ENCODE measurements at regions not wholly inside any gene's neighbourhood (a gene's known extent, or its start where the extent isn't known, plus 50 kb on each side); places are given as distances from the start of the nearest gene placed in this dataset.

GRCh38 chr5:10849278-10849677, 88.2 kb upstream of the DAP start:
- intact Hi-C loops (cut with micrococcal nuclease; ENCODE audit: unreplicated experiment): no loop called here
- no peak for DNase-seq (ENCODE audit: low spot score)
- Histone ChIP-seq H3K36me3 (ENCODE audit: insufficient read depth, low read length) (no peaks in the 10 kb centered on the region), H3K9me3 (ENCODE audit: low read length) (no peaks in the 10 kb centered on the region), H3K4me1 (ENCODE audit: insufficient read depth, low read length, poor library complexity, severe bottlenecking) (no peaks in the 10 kb centered on the region), H3K4me2 (ENCODE audit: low read length) (no peak overlapping the region), H4K20me1 (ENCODE audit: insufficient read depth, low read length) (no peaks in the 10 kb centered on the region), H2AFZ (ENCODE audit: low read length) (no peak overlapping the region), H3K79me2 (ENCODE audit: insufficient read depth, low read depth, low read length) (no peaks in the 10 kb centered on the region), H3K4me3 (ENCODE audit: low read depth, low read length, poor library complexity, severe bottlenecking) (no peak overlapping the region), H3K27ac (ENCODE audit: low read depth, low read length, poor library complexity, severe bottlenecking) (no peak overlapping the region), H3K9me2 (ENCODE audit: insufficient read depth, low read length) (no peaks in the 10 kb centered on the region)
- BruUV-seq (replicated peaks): no TSS peak
- POLR2A ChIA-PET: no interaction called here
- CTCF ChIA-PET (ENCODE audit: unreplicated experiment): no interaction called here
- no peak for TF ChIP-seq CTCF (conservative IDR thresholded peaks at IDR 0.05; ENCODE audit: low read length)
- TF ChIP-seq EZH2phosphoT487 (IDR thresholded peaks at IDR 0.05; ENCODE audit: borderline replicate concordance, low read depth, low read length): no peak

DNA sequence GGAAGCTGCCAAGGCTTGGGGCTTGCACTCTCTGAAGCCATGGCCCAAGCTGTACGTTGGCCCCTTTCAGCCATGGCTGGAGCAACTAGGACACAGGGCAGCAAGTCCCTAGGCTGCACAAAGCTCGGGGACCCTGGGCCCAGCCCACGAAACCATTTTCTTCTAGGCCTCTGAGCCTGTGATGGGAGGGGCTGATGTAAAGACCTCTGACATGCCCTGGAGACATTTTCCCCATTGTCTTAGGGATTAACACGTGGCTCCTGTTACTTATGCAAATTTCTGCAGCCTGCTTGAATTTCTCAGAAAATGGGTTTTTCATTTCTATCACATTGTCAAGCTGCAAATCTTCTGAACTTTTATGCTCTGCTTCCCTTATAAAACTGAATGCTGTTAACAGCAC, 83.0 kb upstream of the DAP start:
- Histone ChIP-seq H2AFZ (ENCODE audit: low read length) (no peak overlapping the region), H3K9me2 (ENCODE audit: insufficient read depth, low read length) (no peaks in the 10 kb centered on the region), H3K4me3 (ENCODE audit: low read depth, low read length, poor library complexity, severe bottlenecking) (no peak overlapping the region), H4K20me1 (ENCODE audit: insufficient read depth, low read length) (no peaks in the 10 kb centered on the region), H3K79me2 (ENCODE audit: insufficient read depth, low read depth, low read length) (no peaks in the 10 kb centered on the region), H3K36me3 (ENCODE audit: insufficient read depth, low read length) (no peaks in the 10 kb centered on the region), H3K27ac (ENCODE audit: low read depth, low read length, poor library complexity, severe bottlenecking) (no peak overlapping the region), H3K4me1 (ENCODE audit: insufficient read depth, low read length, poor library complexity, severe bottlenecking) (no peaks in the 10 kb centered on the region), H3K4me2 (ENCODE audit: low read length) (no peak overlapping the region), H3K9me3 (ENCODE audit: low read length) (no peaks in the 10 kb centered on the region)
- intact Hi-C loops (cut with micrococcal nuclease; ENCODE audit: unreplicated experiment): no loop called here
- ChIA-PET CTCF (ENCODE audit: unreplicated experiment) (no interaction called here), POLR2A (interaction anchor here (0.6 kb wide), 1 partner anchor 133 kb away, joined by 3 read pairs; no protein-coding TSS in a partner anchor)
- no peak for DNase-seq (ENCODE audit: low spot score)
- BruUV-seq (replicated peaks): no TSS peak
- TF ChIP-seq CTCF (conservative IDR thresholded peaks at IDR 0.05; ENCODE audit: low read length) (no peak), EZH2phosphoT487 (IDR thresholded peaks at IDR 0.05; ENCODE audit: borderline replicate concordance, low read depth, low read length) (no peak)

DNA sequence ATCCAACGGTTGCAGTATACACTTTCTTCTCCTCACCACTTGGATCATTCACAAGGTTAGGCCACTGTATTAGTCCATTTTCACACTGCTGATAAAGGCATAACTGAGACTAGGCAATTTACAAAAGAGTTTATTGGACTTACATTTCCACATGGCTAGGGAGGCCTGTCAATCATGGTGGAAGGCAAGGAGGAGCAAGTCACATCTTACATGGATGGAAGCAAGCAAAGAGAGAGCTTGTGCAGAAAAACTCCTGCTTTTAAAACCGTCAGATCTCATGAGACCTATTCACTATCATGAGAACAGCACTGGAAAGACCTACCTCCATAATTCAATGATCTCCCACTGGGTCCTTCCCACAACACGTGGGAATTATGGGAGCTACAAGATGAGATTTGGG, 81.8 kb upstream of the DAP start:
- Histone ChIP-seq H3K4me3 (ENCODE audit: low read depth, low read length, poor library complexity, severe bottlenecking) (no peak overlapping the region), H3K36me3 (ENCODE audit: insufficient read depth, low read length) (no peaks in the 10 kb centered on the region), H3K4me1 (ENCODE audit: insufficient read depth, low read length, poor library complexity, severe bottlenecking) (no peaks in the 10 kb centered on the region), H3K79me2 (ENCODE audit: insufficient read depth, low read depth, low read length) (no peaks in the 10 kb centered on the region), H2AFZ (ENCODE audit: low read length) (no peak overlapping the region), H3K9me2 (ENCODE audit: insufficient read depth, low read length) (no peaks in the 10 kb centered on the region), H3K4me2 (ENCODE audit: low read length) (no peak overlapping the region), H3K9me3 (ENCODE audit: low read length) (no peaks in the 10 kb centered on the region), H4K20me1 (ENCODE audit: insufficient read depth, low read length) (no peaks in the 10 kb centered on the region), H3K27ac (ENCODE audit: low read depth, low read length, poor library complexity, severe bottlenecking) (no peak overlapping the region)
- ChIA-PET CTCF (ENCODE audit: unreplicated experiment) (no interaction called here), POLR2A (interaction anchor here (0.7 kb wide), 1 partner anchor 898 kb away, joined by 3 read pairs; no protein-coding TSS in a partner anchor)
- BruUV-seq (replicated peaks): no TSS peak
- no peak for DNase-seq (ENCODE audit: low spot score)
- intact Hi-C loops (cut with micrococcal nuclease; ENCODE audit: unreplicated experiment): no loop called here
- TF ChIP-seq EZH2phosphoT487 (IDR thresholded peaks at IDR 0.05; ENCODE audit: borderline replicate concordance, low read depth, low read length) (no peak), CTCF (conservative IDR thresholded peaks at IDR 0.05; ENCODE audit: low read length) (no peak)
